HEK293T (cell line): ENCODE measurements at regions not wholly inside any gene's neighbourhood (a gene's known extent, or its start where the extent isn't known, plus 50 kb on each side); places are given as distances from the start of the nearest gene placed in this dataset.

Source experiments
- ARNT ChIP-seq: fragments of 450-650 bp; IDR thresholded peaks from 2 replicates; pipeline ENCODE4 v1.6.1; 2017; ENCODE audit warnings: mild to moderate bottlenecking
- BHLHE40 ChIP-seq: fragments of 450-650 bp; IDR thresholded peaks from 2 replicates; pipeline ENCODE4 v1.6.1; 2016; ENCODE audit warnings: mild to moderate bottlenecking, moderate library complexity, borderline replicate concordance
- CTBP1 ChIP-seq: fragments of 450-650 bp; IDR thresholded peaks from 2 replicates; pipeline ENCODE4 v1.6.1; 2016; ENCODE audit warnings: borderline replicate concordance
- ELF4 ChIP-seq: fragments of 450-650 bp; IDR thresholded peaks from 2 replicates; pipeline ENCODE4 v1.6.1; 2017; ENCODE audit warnings: antibody characterized with exemption
- FOXK2 ChIP-seq: fragments of 450-650 bp; IDR thresholded peaks from 2 replicates; pipeline ENCODE4 v1.6.1; 2016; ENCODE audit warnings: mild to moderate bottlenecking
- HDGF ChIP-seq: fragments of 450-650 bp; IDR thresholded peaks from 2 replicates; pipeline ENCODE4 v1.6.1; 2017; ENCODE audit warnings: antibody characterized with exemption, borderline replicate concordance
- L3MBTL2 ChIP-seq: fragments of 450-650 bp; conservative IDR thresholded peaks from 2 replicates; pipeline ENCODE4 v1.6.1; 2016; ENCODE audit warnings: mild to moderate bottlenecking
- LEF1 ChIP-seq: fragments of 450-650 bp; IDR thresholded peaks from 2 replicates; pipeline ENCODE4 v1.6.1; 2017; ENCODE audit warnings: mild to moderate bottlenecking, borderline replicate concordance
- NFRKB ChIP-seq: fragments of 450-650 bp; IDR thresholded peaks from 2 replicates; pipeline ENCODE4 v1.6.1; 2016; ENCODE audit warnings: mild to moderate bottlenecking, moderate library complexity
- PKNOX1 ChIP-seq: fragments of 450-650 bp; IDR thresholded peaks from 2 replicates; pipeline ENCODE4 v1.6.1; 2016
- SP1 ChIP-seq: fragments of 450-650 bp; IDR thresholded peaks from 2 replicates; pipeline ENCODE4 v1.6.1; 2017
- TARDBP ChIP-seq: fragments of 450-650 bp; IDR thresholded peaks from 2 replicates; pipeline ENCODE4 v1.6.1; 2016

- TF ChIP-seq CTBP1 (no peak), SP1 (no peak), NFRKB (no peak), HDGF (no peak), BHLHE40 (no peak), TARDBP (no peak), L3MBTL2 (no peak), ARNT (no peak), LEF1 (no peak), FOXK2 (no peak), ELF4 (no peak), PKNOX1 (no peak)
Measured at GRCh38 chr9:34782372-34782771, 72.4 kb upstream of the CCL21 start.
